NB4 (cell line): ENCODE measurements at regions not wholly inside any gene's neighbourhood (a gene's known extent, or its start where the extent isn't known, plus 50 kb on each side); places are given as distances from the start of the nearest gene placed in this dataset.

ENCODE experiments used
- CTCF ChIP-seq: IDR thresholded peaks from one replicate; pipeline ENCODE4 v1.5.1; 2012; ENCODE audit warnings: low read depth, low read length
- POLR2A ChIP-seq: IDR thresholded peaks from 2 replicates; pipeline ENCODE4 v1.6.1; 2011; ENCODE audit warnings: mild to moderate bottlenecking; ENCODE audit not compliant: insufficient read length; ENCODE audit errors: extremely low read depth

- TF ChIP-seq CTCF: no peak
- TF ChIP-seq POLR2A: no peak
Measured at GRCh38 chr2:48249025-48249424, 65.5 kb upstream of the FOXN2 start.
